ENCODE measurements at regions not wholly inside any gene's neighbourhood (a gene's known extent, or its start where the extent isn't known, plus 50 kb on each side); places are given as distances from the start of the nearest gene placed in this dataset.
A peak's percentile ranks its signal among the peaks of the same experiment; 100 is the strongest.

- peaks cover 14% of the 10 kb centered on the region for H3K4me1 ChIP-seq
- 89% methylated on average over 25 of the region's 33 CpGs for WGBS (ENCODE audit: missing lambda C conversion rate)
- no peaks in the 10 kb centered on the region for H3K9me3 ChIP-seq
- no peak overlapping the region for H3K4me2 ChIP-seq
- CTCF ChIA-PET = interaction anchor here (1.4 kb wide), 1 partner anchor 17 kb away, joined by 5 read pairs; no protein-coding TSS in a partner anchor
- no peak for DNase-seq (ENCODE audit: low read depth in 1 of 2, low spot score in 1 of 2)
- POLR2A ChIA-PET = no interaction called here
- no peak; a peak in 1 of 6 replicates for ATAC-seq
- FAIRE-seq = no peak
- TF ChIP-seq CBX2 (IDR thresholded peaks at IDR 0.05; ENCODE audit: borderline replicate concordance, low read depth) (no peak), HMGXB4 (CRISPR knock-in tag; IDR thresholded peaks at IDR 0.05; ENCODE audit: borderline replicate concordance) (no peak), CEBPB (IDR thresholded peaks at IDR 0.05) (no peak), ESRRA (IDR thresholded peaks at IDR 0.05; ENCODE audit: borderline replicate concordance, low read length) (no peak), BCL3 (IDR thresholded peaks at IDR 0.05) (no peak)
- H3K4me3 ChIP-seq = no peak overlapping the region
- H3K27ac ChIP-seq = peak overlapping the region in 1 of 2 experiments; percentile 8; a peak in 1 of 6 replicates
Observed at GRCh38 chr2:160647967-160648685, 154.5 kb upstream of the RBMS1 start.

- FAIRE-seq (no peak), ATAC-seq (peak in 1 of 2 experiments; percentile 49; a peak in 3 of 6 replicates), DNase-seq (ENCODE audit: low read depth in 1 of 2, low spot score in 1 of 2) (no peak)
- Histone ChIP-seq H3K4me2 (no peak overlapping the region), H3K9me3 (no peaks in the 10 kb centered on the region), H3K27ac (peak overlapping the region in 1 of 2 experiments; percentile 50; a peak in 1 of 6 replicates), H3K4me1 (peaks cover 14% of the 10 kb centered on the region), H3K4me3 (no peak overlapping the region)
- WGBS (ENCODE audit: missing lambda C conversion rate) = 95% methylated on average over 11 of the region's 12 CpGs
- TF ChIP-seq EHF (CRISPR knock-in tag; IDR thresholded peaks at IDR 0.05) (no peak), CTCF (IDR thresholded peaks at IDR 0.05) (no peak), HES2 (IDR thresholded peaks at IDR 0.05) (no peak), SMC3 (IDR thresholded peaks at IDR 0.05) (no peak), NR3C1 (IDR thresholded peaks at IDR 0.05) (no peak), REST (IDR thresholded peaks at IDR 0.05) (no peak), RFX5 (IDR thresholded peaks at IDR 0.05) (no peak), NFE2L2 (conservative IDR thresholded peaks at IDR 0.05; ENCODE audit: low read length) (no peak), HOXB5 (CRISPR knock-in tag; IDR thresholded peaks at IDR 0.05) (no peak), HOXB13 (CRISPR knock-in tag; IDR thresholded peaks at IDR 0.05; ENCODE audit: low read depth) (no peak)
- CTCF ChIA-PET = interaction anchor here (0.6 to 1.4 kb wide), 2 partner anchors 45 to 440 kb away, joined by 3 to 4 read pairs; no protein-coding TSS in a partner anchor
- POLR2A ChIA-PET = no interaction called here
Observed at GRCh38 chr2:160649698-160650097, 156.1 kb upstream of the RBMS1 start.
